ENCODE measurements at regions not wholly inside any gene's neighbourhood (a gene's known extent, or its start where the extent isn't known, plus 50 kb on each side); places are given as distances from the start of the nearest gene placed in this dataset.

- Histone ChIP-seq H3K4me3 (no peak overlapping the region), H3K79me2 (ENCODE audit: control insufficient read depth, insufficient read depth, low read length) (no peaks in the 10 kb centered on the region), H3K36me3 (ENCODE audit: control insufficient read depth in 2 of 2, insufficient read depth in 2 of 2, low read length in 1 of 2) (no peaks in the 10 kb centered on the region), H4K20me1 (ENCODE audit: control insufficient read depth, insufficient read depth) (no peaks in the 10 kb centered on the region), H3K27ac (ENCODE audit: control insufficient read depth, insufficient read depth) (no peak overlapping the region), H3K4me1 (ENCODE audit: control insufficient read depth, insufficient read depth, low read length) (no peaks in the 10 kb centered on the region), H3K9me3 (replicated peaks; ENCODE audit: control insufficient read depth, insufficient read depth, low read length) (no peaks in the 10 kb centered on the region), H3K27me3 (replicated peaks in 1 of 2; ENCODE audit: control insufficient read depth in 2 of 2, insufficient read depth in 2 of 2, low read length in 1 of 2) (peaks cover 0 to 2% of the 10 kb centered on the region in 2 experiments; a peak in 3 of 4 replicates), H2AFZ (ENCODE audit: control insufficient read depth, low read depth, low read length) (no peak overlapping the region), H3K4me2 (ENCODE audit: control insufficient read depth, insufficient read depth) (no peak overlapping the region), H3K9ac (ENCODE audit: control insufficient read depth, insufficient read depth, low read length) (no peak overlapping the region)
- ATAC-seq (no peak), FAIRE-seq (no peak), DNase-seq (ENCODE audit: low read depth, low spot score) (no peak)
- TF ChIP-seq CEBPB (IDR thresholded peaks at IDR 0.05; ENCODE audit: borderline replicate concordance in 1 of 2, low read depth in 2 of 2, low read length in 2 of 2) (no peak), IRF3 (IDR thresholded peaks at IDR 0.05) (no peak), BACH1 (IDR thresholded peaks at IDR 0.05; ENCODE audit: borderline replicate concordance) (no peak), CREM (IDR thresholded peaks at IDR 0.05; ENCODE audit: low read depth) (no peak)
- TF ChIP-seq, protein P1, sequence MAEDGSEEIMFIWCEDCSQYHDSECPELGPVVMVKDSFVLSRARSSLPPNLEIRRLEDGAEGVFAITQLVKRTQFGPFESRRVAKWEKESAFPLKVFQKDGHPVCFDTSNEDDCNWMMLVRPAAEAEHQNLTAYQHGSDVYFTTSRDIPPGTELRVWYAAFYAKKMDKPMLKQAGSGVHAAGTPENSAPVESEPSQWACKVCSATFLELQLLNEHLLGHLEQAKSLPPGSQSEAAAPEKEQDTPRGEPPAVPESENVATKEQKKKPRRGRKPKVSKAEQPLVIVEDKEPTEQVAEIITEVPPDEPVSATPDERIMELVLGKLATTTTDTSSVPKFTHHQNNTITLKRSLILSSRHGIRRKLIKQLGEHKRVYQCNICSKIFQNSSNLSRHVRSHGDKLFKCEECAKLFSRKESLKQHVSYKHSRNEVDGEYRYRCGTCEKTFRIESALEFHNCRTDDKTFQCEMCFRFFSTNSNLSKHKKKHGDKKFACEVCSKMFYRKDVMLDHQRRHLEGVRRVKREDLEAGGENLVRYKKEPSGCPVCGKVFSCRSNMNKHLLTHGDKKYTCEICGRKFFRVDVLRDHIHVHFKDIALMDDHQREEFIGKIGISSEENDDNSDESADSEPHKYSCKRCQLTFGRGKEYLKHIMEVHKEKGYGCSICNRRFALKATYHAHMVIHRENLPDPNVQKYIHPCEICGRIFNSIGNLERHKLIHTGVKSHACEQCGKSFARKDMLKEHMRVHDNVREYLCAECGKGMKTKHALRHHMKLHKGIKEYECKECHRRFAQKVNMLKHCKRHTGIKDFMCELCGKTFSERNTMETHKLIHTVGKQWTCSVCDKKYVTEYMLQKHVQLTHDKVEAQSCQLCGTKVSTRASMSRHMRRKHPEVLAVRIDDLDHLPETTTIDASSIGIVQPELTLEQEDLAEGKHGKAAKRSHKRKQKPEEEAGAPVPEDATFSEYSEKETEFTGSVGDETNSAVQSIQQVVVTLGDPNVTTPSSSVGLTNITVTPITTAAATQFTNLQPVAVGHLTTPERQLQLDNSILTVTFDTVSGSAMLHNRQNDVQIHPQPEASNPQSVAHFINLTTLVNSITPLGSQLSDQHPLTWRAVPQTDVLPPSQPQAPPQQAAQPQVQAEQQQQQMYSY (CRISPR knock-in tag; IDR thresholded peaks at IDR 0.05): no peak
- in situ Hi-C loops (cut with MboI): no loop called here
- ChIA-PET POLR2A (no interaction called here), SMC1A (ENCODE audit: uncharacterized antibody, unreplicated experiment) (no interaction called here), RAD21 (ENCODE audit: unreplicated experiment) (no interaction called here), CTCF (interaction anchor here (1.0 kb wide), 1 partner anchor 217 kb away, joined by 3 read pairs; no protein-coding TSS in a partner anchor)
- 20% methylated on average over 15 of the region's 15 CpGs for WGBS (ENCODE audit: insufficient coverage, insufficient replicate concordance, low lambda C conversion rate, missing lambda C conversion rate)
- intact Hi-C loops (cut with micrococcal nuclease; ENCODE audit: unreplicated experiment): no loop called here
- no TSS peak for BruUV-seq (replicated peaks)
Observed at GRCh38 chr2:3062476-3063260, 314.9 kb downstream of the EIPR1 start.

Data from GM12878 (cell line).